CMK (cell line): ENCODE measurements at regions not wholly inside any gene's neighbourhood (a gene's known extent, or its start where the extent isn't known, plus 50 kb on each side); places are given as distances from the start of the nearest gene placed in this dataset.

Experiments used
- DNase-seq: peaks from one replicate; pipeline ENCODE4 v3.0.0-alpha.2; 2010; ENCODE audit warnings: low read depth

- DNase-seq = no peak
These were observed 266.5 kb upstream of the PSMD7 start for GRCh38 chr16:74030000-74030706.

- no peak for DNase-seq
These were observed 267.4 kb upstream of the PSMD7 start for GRCh38 chr16:74029115-74029792.

DNA sequence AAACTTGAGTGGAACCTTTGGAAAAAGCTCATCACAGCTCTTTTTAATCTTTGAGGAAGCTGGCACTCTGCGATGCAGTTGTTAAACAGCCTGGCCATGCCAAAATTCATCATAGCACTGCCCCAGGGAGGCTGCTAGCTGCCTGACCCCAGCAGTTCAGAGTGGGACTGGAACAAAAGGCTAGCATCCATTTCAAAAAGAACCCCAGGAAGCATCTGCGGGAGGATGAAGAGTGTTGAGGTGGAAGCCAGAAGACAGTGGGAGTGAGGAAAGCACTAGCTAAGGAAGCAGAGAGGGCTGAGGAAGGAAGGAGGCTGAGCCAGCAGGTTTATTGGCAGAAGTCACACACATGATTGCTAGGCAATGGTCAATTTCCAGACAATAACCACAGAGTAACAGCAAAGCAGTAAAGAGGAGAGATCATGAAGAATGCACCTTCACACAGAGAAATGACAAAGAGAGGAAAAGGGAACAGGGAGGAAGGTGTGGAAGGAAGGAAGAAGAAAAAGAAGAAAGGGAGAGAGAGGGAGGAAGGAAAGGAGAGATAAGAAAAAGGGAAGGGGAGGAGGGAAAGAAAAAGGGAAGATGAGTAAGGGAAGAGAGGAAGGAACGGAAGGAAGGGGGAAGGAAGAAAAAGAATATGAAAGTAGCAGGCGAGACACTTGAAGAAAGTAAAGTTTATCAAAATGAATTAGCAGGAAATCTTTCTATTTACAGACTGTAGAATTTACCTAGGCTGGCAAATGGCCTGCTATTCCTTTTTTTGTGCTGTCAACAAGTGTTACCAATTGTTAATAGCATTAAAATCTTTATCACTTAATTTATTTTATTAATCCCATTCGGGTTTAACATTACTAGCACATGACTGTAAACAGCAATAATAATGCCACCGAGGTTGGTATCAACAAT lies 270.0 kb upstream of the PSMD7 start:
- DNase-seq = no peak

- DNase-seq = no peak
These were observed 271.7 kb upstream of the PSMD7 start for GRCh38 chr16:74024953-74025352.

- no peak for DNase-seq
These were observed 276.4 kb upstream of the PSMD7 start for GRCh38 chr16:74020095-74020670.

- no peak for DNase-seq
These were observed 277.0 kb upstream of the PSMD7 start for GRCh38 chr16:74019612-74020011.

GRCh38 chr16:74015953-74016352 lies 280.7 kb upstream of the PSMD7 start:
- no peak for DNase-seq

DNA sequence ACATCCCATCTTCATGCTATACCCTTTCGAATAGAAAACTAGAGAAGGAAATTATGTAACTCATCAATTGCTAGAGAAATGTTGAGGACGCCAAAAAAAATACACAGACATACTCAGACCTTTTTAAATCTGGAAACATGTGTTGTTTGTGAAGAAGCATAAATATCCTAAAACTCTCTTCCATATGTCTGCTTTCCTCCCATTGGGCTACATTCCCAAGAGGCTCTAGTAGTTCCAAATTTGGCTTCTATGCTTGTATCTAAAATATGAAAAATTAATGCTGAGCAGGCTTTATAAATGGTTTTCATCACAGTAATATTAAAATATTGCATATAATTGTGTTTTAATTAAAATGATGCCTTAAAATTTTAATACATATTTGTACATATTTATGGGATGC lies 297.9 kb upstream of the PSMD7 start:
- DNase-seq = no peak

GRCh38 chr16:73997971-73998370 lies 298.6 kb upstream of the PSMD7 start:
- DNase-seq = no peak

DNA sequence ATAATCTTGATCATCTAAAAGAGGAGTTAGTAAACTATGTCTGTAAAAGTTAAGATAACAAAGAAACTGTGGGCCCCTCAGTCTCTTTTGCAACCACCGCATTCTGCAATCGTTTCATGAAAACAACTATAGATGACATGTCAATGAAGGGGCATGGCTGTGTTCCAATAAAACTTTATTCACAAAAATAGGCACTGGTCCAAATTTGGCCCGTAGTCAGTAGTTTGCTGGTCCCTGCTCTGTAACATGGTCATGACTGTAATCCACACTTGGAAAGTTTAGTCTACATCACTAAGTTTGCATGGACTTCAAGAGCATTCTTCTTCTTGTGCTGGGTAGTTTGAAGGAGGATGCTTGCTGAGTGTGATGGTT lies 299.3 kb upstream of the PSMD7 start:
- DNase-seq = no peak

DNA sequence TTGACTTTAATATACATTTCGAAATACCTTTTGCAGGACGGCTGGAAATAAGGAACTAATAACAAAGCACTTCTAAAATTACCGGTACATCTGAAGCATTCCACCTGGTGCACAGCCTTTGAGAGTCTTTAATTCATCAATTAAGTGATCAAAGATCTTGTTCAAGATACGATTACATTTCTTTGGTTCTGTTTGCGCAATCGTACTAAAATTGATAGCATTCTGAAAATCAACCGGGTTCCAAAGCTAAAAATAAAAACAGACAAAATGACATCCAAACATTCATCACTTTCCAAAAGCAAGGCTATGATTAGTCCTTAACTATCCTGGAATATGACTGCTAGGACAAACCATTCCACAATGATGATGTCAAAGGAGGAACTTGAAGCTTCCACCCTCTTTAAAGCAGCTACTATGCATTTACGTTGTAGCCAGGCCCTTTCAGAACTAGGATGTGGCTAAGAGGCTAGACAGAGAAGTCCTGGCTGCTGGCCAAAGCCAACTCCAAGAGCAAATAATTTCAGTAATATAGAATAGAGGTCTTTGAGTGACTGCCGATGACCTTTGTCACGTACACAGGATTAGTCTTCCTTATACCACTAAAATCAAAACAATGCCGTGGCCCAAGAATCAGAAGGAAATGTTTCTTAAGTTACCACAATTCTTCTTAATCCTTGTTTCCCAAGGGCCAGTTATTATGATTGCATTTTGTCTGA lies 299.8 kb upstream of the PSMD7 start:
- no peak for DNase-seq

GRCh38 chr16:73993878-73994277 lies 302.7 kb upstream of the PSMD7 start:
- no peak for DNase-seq

GRCh38 chr16:73978407-73978784 lies 318.2 kb upstream of the PSMD7 start:
- DNase-seq = no peak

GRCh38 chr16:73976644-73977043 lies 320.0 kb upstream of the PSMD7 start:
- DNase-seq = no peak

DNA sequence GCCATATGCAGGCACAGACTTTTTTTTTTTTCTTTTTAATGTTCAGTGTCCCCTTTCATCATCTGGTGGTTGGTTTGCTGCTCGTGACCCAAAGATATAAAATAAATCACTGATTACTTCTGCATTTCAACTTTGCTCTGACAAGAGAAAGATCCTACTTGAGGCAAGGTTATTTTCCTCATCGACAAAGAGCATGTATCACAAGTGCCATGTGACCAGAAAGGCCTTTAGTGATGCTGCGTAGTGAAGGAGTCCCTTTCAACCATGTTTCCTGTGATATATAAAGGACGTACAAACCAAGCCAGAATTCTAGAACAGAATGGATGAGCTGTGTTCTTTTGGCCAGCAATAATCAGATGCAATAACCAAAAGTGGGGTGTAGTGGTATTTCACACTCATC lies 323.4 kb upstream of the PSMD7 start:
- no peak for DNase-seq

DNA sequence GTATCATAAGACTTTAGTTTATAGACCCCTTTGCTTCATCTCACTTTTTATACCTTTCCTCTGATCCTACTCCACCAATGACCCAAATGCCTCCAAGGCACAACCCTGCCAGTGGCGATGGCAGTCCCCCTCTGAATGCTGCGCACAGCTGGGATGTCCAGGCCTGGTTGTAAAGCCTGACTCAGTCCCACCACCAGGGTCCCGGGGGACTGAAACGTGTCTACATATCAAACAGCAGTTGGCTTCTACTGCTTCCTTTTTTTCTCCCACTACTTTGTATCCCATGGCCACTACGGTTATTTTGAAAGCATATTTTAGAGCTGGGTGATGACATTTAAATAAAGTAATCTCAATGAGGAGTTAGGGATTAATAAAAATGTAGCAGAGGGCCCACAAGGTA lies 329.8 kb upstream of the PSMD7 start:
- DNase-seq = no peak

DNA sequence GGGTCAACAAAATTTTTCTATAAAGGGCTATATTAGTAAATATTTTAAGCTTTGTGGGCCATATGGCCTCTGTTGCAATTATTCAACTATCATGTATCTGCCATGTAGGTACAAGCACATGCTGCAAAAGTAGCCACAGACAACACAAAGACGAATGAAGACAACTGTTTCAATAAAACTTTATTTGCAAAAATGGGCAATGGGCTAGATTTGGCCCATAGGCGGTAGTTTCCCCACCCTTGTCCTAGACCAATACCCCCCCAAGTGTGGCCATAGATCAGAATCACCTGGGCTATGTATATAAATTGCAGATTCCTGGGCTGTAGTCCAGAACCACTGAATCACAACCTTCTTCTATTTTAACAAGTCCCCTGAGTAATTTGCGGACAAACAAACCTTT lies 331.0 kb upstream of the PSMD7 start:
- DNase-seq = no peak

DNA sequence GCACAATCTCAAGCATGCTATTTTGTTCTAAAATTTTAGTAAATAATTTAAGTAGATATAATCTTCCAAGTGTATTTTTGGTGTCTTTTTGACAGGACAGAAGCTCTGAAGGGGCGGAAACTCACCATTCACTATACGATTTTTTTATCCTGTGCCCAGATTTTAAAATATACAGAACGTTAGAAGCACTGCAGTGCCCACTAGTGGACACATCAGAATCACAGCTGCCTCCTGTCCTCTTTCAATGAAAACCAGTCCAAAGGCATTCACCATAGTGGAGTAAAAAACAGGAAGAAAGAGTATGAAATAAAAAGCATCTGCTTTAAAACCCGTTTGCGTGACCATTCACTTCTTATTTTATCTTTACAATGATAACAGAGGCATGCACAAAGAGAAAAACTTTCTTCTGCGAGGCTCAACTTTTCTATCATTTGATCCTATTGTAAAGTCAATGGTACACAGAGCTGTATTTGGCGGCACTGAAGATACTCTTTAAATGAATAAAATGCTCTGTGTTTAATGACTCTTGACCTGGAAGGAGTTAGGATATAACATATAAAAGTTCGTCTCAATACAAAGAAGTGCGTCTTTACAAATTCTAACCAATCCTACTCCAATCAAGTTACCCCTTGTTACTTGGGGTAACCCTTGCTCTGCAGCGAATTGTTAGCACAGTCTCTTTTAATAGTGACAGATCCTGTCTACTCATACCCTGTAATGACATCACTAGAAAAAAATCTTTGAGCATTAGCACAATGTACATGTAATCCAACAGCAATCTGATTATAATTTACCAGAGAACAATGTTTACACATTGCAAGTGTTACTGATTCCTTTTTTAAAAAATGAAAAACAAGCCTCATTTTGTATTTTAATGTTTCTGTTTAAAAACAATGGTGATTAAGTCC lies 339.8 kb upstream of the PSMD7 start:
- no peak for DNase-seq

DNA sequence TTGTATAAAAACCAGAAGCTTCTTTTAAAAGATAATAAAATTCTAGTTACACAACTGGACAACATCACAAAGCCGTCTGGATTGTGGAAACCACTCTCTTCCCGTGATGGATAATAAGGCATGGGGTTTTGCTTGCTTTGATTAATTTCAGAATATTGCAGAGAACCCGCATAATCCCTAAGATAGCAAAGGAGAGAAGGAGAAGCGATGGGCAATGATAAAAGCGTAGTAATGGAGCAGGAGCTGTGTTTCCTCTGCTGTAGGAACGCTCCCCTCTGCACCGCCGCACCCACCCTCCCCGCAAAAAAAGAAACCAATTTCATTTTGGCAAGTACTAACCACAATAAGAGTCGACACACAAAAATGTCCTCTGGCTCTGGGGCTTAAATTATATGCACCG lies 340.9 kb upstream of the PSMD7 start:
- no peak for DNase-seq

DNA sequence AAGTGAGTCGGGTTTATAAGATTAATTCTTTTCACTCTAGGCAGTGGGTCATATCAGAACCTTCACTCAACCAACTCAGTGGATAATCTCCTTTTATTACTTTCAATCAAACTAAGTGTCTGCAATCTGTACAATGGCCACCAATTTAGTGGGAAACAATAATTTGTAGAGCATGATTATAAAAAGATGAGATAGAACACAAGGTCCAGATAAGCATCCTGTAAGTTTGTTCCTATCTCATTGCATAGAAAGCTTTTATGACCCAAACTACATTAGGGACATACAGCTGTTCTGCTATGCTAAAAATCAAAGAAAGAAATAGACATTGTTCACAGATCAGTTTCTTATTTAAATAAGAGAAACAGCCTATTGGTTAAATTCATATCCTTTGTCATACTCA lies 341.4 kb upstream of the PSMD7 start:
- no peak for DNase-seq

DNA sequence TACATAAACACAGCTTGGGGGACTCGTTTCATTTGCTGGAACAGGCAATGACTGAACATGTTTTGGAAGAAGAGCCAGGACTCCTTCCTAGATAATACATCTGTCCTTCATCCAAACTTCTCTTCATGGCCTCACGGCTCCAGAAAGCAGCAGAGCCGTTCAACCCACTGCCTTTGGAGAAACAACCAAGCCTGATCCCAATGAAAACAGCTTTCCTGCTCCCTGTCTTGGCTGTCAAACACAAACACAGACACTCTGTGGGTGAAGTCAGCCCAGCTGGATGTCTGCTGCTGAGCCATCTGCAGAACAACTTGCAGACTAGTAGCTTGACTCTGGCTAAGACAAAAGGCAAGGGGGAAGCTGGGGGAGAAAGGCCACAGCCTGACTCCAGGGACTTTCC lies 345.1 kb upstream of the PSMD7 start:
- no peak for DNase-seq
